GM18867 (cell line): ENCODE measurements at regions not wholly inside any gene's neighbourhood (a gene's known extent, or its start where the extent isn't known, plus 50 kb on each side); places are given as distances from the start of the nearest gene placed in this dataset.

Experiments used
- ATAC-seq: cut with Tn5 transposase; IDR thresholded peaks from one replicate; pipeline ENCODE4 v1.9.1; 2021; ENCODE audit warnings: mild to moderate bottlenecking, moderate library complexity; ENCODE audit not compliant: unreplicated experiment

GRCh38 chr2:160994141-160995002 lies 165.9 kb upstream of the TANK start:
- peak; percentile 96 for ATAC-seq

DNA sequence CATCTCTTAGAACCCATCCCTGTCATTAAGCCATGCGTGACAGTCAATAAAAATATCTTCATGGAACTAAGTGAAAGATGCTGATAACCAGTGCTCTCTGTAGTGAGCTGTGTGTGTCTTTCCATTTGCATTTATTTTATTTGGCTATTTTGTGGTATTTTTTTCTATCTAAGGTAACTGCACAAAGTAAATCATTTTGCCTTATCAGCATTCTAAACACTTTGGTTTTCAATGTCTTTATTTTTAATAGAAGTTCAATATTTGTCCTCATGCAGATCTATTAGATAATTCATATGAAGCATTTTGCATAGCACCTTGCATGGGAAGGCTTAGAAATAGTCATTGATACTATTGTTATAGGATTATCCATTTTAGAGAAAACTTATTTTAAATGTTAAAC lies 163.6 kb upstream of the TANK start:
- ATAC-seq: no peak

DNA sequence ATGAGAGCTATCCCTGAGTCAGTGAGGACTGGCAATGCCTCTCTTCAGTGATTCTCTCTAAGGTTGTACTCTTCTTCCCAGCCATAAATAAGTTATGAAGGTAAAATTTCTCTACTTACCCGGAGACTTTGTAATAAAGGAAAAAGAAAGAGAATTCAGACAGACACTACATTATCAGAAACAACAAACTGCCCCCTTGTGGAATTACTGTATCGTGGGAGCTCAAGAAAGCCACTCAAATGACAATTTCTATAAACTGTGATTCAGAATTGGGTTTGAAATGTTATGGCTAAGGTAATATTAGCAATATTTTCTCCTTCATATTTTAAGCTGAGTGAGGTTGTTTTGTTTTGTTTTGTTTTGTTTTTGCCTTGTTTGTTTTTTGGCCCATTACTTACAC lies 155.8 kb upstream of the TANK start:
- no peak for ATAC-seq

DNA sequence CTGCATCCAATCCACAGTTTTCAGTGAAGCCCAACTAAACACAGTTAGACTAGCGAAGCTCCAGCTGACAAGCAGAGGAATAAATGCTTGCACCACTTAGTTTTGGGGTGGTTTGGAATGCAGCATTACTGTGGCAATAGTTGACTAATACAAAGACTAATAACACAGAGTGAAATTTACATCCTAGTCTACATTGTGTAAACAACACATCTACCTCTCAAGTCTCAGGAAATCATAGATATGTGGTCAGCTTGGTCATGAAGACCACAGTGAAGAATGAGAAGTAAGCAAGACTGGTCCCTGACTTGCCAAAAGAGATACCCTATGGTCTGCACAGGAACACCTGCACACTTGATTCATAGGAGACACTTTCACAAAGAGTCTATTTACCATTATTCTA lies 155.1 kb upstream of the TANK start:
- ATAC-seq: no peak

DNA sequence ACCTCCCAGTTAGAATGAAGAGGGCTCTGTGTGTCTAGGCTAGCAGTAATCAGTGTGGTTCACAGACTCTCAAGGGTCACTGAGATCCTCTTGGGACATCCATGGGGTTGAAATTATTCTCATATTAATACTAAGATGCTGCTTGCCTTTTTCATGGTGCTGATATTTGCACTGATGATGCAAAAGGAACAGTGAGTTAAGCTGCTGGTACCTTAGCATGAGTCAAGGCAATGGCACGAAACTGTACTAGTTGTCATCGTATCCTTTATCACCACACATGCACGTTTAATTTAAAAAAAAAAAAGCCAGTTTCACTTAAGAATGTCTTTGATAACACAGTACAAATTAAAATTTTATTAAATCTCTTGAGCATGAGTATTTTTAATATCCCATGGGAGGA lies 151.9 kb upstream of the TANK start:
- ATAC-seq: no peak

DNA sequence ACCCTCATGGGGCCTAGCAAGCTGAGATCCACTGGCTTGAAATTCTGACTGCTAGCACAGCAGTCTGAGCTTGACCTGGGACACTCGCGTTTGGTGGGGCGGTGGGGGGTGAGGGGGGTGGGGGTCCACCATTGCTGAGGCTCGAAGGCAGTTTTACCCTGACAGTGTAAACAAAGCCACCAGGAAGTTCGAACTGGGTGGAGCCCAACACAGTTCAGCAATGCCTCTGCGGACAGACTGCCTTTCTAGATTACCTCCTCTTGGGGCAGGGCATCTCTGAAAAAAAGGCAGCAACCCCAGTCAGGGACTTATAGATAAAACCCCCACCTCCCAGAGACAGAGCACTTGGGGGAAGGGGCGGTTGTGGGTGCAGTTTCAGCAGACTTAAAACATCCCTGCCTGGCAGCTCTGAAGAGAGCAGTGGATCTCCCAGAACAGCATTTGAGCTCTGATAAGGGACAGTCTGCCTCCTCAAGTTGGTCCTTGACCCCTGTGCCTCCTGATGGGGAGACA lies 149.7 kb upstream of the TANK start:
- no peak for ATAC-seq

DNA sequence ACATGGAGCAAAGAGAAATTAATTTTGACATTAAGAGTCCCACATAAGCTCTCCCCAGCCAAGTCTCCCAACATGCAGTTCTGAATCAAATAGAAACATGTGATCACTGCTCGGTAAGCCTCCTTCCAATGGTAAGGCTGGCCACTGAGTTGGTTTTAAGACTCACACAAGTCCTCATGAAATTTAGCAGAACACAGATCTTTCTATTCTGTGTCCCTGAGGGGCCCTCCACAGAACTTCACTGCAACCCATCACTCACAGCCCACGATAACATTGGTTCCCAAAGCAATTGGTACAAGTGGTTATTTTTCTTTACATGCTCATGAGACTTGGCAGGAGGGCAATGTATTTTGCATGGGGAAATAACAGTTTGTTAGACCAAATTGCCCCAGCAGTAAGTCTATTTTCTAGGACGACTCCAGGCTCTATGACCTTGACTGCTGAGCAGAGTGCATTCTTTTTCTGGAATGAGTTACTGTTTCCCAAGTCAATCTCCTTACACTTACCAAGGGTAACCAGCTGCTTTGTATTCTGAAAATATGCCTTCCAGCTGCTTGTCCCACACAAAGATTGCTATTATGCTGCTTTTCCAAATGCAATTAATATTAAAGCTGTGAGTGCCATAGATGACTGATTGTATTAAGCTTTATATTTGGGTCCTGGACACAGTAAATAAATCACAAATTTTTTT lies 142.3 kb upstream of the TANK start:
- no peak for ATAC-seq

DNA sequence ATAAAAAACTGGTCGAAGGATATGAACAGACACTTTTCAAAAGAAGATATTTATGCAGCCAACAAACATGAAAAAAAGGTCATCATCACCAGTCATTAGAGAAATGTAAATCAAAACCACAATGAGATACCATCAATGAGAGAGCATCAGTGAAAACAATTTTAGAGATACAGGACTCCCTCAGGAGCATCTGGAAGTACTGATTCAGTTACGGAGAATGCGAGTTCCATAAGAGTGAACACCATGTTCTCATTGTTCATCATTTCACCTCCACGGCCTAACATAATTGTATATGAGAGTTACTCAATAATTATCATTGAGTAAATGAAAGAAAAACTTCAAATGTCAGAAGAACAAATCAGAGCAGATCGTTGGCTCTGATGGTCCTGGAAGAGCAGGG lies 140.9 kb upstream of the TANK start:
- no peak for ATAC-seq

GRCh38 chr2:161020437-161020836 lies 139.8 kb upstream of the TANK start:
- no peak for ATAC-seq

DNA sequence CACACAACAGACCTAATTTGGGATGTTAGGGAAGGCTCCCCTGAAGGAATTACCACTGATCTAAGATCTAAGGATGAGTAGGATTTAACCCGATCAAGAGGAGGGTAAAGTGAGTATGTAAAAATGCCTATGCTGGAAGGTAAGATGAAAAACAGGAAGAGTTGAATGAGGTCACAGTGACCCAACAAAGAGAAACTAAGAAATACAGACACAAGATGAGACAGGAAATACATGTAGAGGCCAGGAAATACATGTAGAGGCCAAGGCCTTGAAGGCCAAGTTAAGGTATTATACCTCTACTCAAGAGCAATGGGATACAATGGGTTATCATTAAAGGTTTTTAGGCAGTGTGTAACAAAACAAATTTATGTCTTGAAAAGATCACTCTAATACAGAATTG lies 131.6 kb upstream of the TANK start:
- ATAC-seq: no peak

- no peak for ATAC-seq
Observed at GRCh38 chr2:161029321-161029720, 130.9 kb upstream of the TANK start.

DNA sequence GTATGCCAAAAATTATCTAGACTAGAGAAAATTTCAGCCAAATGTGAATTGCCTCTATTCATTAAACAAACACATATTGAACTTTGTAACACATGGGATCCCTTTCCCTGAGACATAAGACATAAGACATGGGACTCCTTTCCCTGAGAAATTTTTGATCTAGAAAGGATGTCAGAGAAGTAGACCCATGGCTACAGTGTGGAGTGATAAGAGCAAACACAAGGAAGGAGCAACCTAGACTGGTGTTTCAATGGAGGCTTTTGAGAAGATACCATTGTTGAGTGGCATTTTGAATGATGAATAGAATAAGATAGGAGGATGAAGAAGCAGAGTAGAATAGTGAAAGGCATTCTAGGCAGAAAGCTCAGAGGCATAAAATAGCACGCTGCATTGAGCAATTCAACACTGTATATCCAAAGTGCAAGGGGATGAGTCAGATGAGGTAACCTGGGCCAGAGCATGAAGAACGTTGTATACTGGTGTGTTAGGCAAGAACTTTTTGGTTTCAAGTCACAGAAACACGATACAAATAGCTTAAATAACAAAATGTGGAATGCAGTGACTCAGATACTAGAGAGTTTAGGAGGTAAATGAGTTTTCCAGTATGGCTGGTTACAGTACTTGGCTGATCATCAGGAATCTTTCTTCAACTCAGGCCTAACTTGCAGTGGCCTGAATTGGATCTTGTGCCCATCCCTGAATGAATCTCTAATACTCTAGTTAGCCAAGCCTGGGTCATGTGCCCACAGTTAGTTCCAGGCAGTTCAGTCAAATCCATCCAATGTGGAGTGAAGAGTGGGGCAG lies 129.8 kb upstream of the TANK start:
- no peak for ATAC-seq

DNA sequence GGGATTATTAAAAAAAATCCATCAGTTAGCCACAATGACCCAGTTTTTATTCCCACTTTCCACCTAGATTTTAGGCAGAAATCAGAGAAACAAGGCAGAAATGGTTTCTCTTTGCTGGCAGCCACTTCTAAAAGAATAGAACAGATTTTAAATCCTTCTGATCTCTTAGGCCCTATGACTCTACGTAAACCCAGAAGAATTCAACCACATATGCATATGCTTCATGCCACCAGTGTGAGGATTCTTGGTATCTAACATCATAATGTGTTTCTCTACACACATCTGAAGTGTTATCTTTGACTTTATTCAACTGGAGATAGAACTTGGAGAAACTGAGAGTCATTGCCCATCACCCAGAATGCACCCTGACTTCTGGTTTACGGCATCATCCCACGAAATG lies 128.7 kb upstream of the TANK start:
- ATAC-seq: no peak

DNA sequence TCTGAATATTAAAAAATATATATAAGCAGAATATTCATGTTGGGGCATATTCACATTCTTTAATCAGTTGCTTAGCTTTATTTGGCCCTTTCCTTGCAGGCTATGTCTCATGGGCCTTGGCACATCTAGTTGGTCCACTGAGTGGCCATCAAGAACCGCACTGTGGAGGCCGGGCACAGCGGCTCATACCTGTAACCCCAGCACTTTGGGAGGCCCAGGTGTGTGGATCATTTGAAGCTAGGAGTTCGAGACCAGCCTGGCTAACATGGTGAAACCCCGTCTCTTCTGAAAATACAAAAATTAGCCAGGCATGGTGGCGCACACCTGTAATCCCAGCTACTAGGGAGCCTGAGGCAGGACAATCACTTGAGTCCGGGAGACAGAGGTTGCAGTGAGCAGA lies 127.6 kb upstream of the TANK start:
- ATAC-seq: no peak

DNA sequence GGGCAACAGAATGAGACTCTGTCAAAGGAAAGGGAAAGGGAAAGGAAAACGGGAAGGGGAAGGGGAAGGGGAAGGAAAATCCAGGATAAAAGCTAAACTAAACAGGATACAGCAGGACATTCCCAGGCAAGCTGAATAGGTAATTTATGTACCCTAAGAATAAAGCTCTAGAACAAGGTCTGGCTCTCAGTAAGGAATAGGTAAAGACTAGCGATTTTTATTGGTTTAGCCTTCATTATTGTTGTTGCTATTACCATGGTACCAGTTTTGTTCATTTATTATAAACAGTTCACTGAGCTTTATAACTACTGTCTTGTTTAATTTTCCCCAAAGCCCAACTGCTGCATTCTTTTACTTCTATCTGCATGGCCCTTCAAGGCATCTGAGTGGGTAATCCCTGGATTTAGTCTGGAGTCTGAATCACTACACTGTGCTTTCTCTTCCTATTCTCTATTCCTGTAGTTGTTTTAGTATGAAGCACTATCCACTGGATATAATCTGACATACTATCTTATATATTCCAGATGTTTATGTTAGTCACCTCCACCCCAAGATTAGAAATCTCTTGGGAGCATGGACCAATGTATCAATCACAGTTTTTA lies 127.1 kb upstream of the TANK start:
- no peak for ATAC-seq

GRCh38 chr2:161036926-161037325 lies 123.3 kb upstream of the TANK start:
- no peak for ATAC-seq

GRCh38 chr2:161039071-161039470 lies 121.2 kb upstream of the TANK start:
- no peak for ATAC-seq

DNA sequence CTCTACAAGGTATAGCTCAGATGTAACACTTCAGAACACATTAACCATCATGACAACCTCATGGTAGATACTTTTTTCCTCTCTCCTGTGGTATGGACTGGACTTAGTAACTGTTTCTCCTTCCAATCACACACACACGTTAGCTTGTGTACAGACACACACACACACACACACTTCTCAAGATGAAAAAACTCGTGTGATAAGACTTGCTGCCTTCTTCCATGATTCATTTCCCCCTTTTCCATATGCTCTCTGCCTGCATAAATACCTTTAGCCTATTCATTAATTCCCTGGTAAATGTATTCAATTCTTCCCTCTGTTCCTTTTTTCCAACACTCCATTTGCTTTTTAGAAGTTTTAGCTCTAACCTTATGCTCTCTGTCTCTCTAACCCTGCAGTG lies 118.9 kb upstream of the TANK start:
- ATAC-seq: no peak

DNA sequence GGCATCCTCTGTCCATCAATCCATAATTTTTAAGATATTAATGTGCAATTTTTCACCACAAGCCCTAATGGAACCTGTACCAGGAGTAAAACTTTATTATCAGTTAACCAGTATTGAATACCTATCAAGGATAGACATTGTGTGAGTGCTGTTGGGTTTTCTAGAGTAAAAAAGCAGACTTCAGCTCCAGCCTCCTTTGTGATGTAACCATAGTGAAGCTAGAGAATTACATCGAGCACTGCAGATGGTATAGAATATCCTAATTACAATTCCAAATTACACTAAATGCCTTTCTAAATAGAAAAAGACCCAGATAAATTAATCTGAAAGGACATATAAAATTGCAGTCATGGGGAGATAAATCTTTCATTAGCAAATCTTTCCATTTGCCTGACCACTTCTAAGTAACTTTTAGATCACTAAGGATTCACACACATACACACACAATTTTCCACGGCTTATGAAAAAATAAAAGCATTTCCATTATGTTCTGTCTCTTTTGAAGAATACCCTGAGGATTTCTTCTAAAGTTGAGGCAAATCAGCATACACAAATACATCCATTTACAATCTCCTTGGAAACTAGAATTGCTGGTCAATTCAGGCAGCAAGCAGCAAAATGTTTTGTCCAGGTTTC lies 117.1 kb upstream of the TANK start:
- no peak for ATAC-seq

DNA sequence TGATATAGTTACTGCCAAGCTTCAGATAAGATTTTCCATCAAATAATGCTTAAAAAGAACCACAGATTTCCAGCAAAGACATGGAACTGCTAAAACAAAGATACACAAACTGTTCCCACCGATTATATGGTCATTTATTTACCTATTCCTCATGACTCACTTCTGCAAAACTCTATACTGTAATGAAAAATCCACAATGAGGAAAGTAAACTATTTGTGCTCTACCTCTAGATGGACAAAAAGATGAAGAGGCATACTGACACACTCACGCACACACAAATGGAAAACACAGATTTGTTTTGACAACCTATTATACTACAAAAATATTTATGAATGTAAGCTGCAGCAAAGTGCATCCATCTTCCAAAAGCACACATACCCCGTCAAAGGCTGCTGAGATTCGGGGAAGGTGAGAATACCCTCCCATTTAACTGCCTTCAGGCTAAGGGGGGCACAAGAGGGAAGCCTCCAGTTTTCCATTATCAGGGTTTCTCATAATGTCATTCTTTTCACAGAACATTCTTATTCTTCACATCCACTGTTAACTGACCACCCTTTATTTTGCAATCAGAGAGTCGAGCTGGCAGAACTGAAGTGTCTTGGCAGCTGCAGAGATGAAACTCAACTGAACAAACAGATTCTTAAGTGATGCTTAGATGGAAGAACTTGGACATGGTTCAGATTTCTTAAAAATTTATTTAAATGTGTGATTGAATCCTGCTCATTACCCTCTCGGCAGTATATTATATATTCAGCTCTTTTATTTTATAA lies 115.9 kb upstream of the TANK start:
- ATAC-seq: no peak
